Ovary (tissue), 3 donors: ENCODE measurements at regions not wholly inside any gene's neighbourhood (a gene's known extent, or its start where the extent isn't known, plus 50 kb on each side); places are given as distances from the start of the nearest gene placed in this dataset.

ENCODE experiments used
- CTCF ChIP-seq, 3 donors: fragments of 450-650 bp in 2 of 3; fragments of 200-600 bp in 1 of 3; IDR thresholded peaks; one replicate each; pipeline versions ENCODE4 v1.5.1 to v1.8.0; 2016 to 2022; ENCODE audit warnings: antibody characterized with exemption in 3 of 3, mild to moderate bottlenecking in 1 of 3
- POLR2A ChIP-seq: fragments of 450-650 bp; IDR thresholded peaks from one replicate; pipeline ENCODE4 v1.6.1; 2017; ENCODE audit warnings: antibody characterized with exemption, mild to moderate bottlenecking, moderate library complexity
- donor health status: DM: no; HTN: no; CAD: no.

- TF ChIP-seq CTCF (IDR thresholded peaks at IDR 0.05) (no peak), POLR2A (no peak)
Observed at GRCh38 chr5:111946556-111946955, 189.6 kb upstream of the NREP start.
